ENCODE measurements at regions not wholly inside any gene's neighbourhood (a gene's known extent, or its start where the extent isn't known, plus 50 kb on each side); places are given as distances from the start of the nearest gene placed in this dataset.

DNA sequence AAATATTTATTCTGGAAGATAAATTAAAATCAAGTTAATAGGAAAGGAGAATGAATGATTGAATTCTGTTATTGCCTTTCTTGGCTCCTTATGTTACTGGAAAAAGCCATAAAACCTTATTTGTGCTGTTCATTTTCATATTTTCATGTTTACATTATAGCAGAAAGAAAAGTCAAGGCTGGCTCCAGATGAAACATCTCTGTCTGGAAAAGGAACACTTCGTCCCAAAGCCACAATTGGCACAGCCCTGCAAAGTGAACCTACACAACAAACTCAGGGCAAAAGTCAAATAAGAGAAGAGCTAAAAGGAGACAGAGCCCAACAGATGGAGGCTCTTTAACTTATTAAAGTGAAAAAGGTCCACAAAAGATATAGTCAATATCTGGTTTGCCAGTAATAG is 73.4 kb downstream of the GTPBP8 start (continued):
- TF ChIP-seq POLR2A (IDR thresholded peaks at IDR 0.05; ENCODE audit: borderline replicate concordance, extremely low read depth, insufficient read depth, insufficient read length) (no peak), POLR2AphosphoS5 (IDR thresholded peaks at IDR 0.05; ENCODE audit: low read depth, low read length) (no peak), FOSL1 (IDR thresholded peaks at IDR 0.05; ENCODE audit: low read depth) (no peak)

- POLR2A ChIA-PET = no interaction called here
Observed at GRCh38 chr3:113065336-113065735, 74.6 kb downstream of the GTPBP8 start.

More at GRCh38 chr3:113065336-113065735, 74.6 kb downstream of the GTPBP8 start:
- ATAC-seq = no peak
- H3K4me3 ChIP-seq (replicated peaks in 1 of 2; ENCODE audit: low read depth in 1 of 2, low read length in 2 of 2) = no peak overlapping the region
- RAD21 ChIA-PET (ENCODE audit: low non-redundant PET in 1 of 2, low total read pairs in 2 of 2, uncharacterized antibody in 2 of 2, unreplicated experiment in 2 of 2) = no interaction called here
- no peaks in the 10 kb centered on the region for H3K36me3 ChIP-seq (ENCODE audit: control insufficient read depth in 1 of 2, insufficient read depth in 2 of 2, low read length in 2 of 2)
- CTCF ChIA-PET = interaction anchor here (1.7 kb wide), 1 partner anchor 223 kb away, joined by 5 read pairs; no protein-coding TSS in a partner anchor
- no peak overlapping the region for H2AFZ ChIP-seq (ENCODE audit: low read depth, low read length, poor library complexity, severe bottlenecking)
- no peak overlapping the region for H3K4me2 ChIP-seq (ENCODE audit: low read length)
- no peak overlapping the region for H3K9ac ChIP-seq (ENCODE audit: low read length)
- no peak for DNase-seq (ENCODE audit: low read depth, low spot score)
- H3K27ac ChIP-seq (ENCODE audit: low read depth, low read length) = no peak overlapping the region
- BruUV-seq (replicated peaks) = no TSS peak
- no peaks in the 10 kb centered on the region for H3K4me1 ChIP-seq (ENCODE audit: control insufficient read depth in 1 of 2, insufficient read depth in 2 of 2, low read length in 2 of 2)
- TF ChIP-seq, protein P1, sequence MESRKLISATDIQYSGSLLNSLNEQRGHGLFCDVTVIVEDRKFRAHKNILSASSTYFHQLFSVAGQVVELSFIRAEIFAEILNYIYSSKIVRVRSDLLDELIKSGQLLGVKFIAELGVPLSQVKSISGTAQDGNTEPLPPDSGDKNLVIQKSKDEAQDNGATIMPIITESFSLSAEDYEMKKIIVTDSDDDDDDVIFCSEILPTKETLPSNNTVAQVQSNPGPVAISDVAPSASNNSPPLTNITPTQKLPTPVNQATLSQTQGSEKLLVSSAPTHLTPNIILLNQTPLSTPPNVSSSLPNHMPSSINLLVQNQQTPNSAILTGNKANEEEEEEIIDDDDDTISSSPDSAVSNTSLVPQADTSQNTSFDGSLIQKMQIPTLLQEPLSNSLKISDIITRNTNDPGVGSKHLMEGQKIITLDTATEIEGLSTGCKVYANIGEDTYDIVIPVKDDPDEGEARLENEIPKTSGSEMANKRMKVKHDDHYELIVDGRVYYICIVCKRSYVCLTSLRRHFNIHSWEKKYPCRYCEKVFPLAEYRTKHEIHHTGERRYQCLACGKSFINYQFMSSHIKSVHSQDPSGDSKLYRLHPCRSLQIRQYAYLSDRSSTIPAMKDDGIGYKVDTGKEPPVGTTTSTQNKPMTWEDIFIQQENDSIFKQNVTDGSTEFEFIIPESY (IDR thresholded peaks at IDR 0.05; ENCODE audit: extremely low read depth, insufficient replicate concordance, low read length) = no peak
- TF ChIP-seq, protein P2, sequence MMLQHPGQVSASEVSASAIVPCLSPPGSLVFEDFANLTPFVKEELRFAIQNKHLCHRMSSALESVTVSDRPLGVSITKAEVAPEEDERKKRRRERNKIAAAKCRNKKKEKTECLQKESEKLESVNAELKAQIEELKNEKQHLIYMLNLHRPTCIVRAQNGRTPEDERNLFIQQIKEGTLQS (IDR thresholded peaks at IDR 0.05) = no peak
- TF ChIP-seq EZH2 (IDR thresholded peaks at IDR 0.05) (no peak), CEBPB (IDR thresholded peaks at IDR 0.05; ENCODE audit: low read depth) (no peak), JUND (IDR thresholded peaks at IDR 0.05) (no peak), YY1 (IDR thresholded peaks at IDR 0.05; ENCODE audit: extremely low read depth, insufficient replicate concordance, low read depth, low read length) (no peak), SIN3A (IDR thresholded peaks at IDR 0.05; ENCODE audit: low read depth) (no peak), POLR2AphosphoS5 (IDR thresholded peaks at IDR 0.05; ENCODE audit: low read depth, low read length) (no peak), POLR2A (IDR thresholded peaks at IDR 0.05; ENCODE audit: borderline replicate concordance, extremely low read depth, insufficient read depth, insufficient read length) (no peak), ELF1 (IDR thresholded peaks at IDR 0.05; ENCODE audit: borderline replicate concordance, low read depth) (no peak), REST (IDR thresholded peaks at IDR 0.05; ENCODE audit: low read depth) (no peak), CBX3 (IDR thresholded peaks at IDR 0.05; ENCODE audit: low read depth) (no peak), FOSL1 (IDR thresholded peaks at IDR 0.05; ENCODE audit: low read depth) (no peak)
- TF ChIP-seq, protein P3, sequence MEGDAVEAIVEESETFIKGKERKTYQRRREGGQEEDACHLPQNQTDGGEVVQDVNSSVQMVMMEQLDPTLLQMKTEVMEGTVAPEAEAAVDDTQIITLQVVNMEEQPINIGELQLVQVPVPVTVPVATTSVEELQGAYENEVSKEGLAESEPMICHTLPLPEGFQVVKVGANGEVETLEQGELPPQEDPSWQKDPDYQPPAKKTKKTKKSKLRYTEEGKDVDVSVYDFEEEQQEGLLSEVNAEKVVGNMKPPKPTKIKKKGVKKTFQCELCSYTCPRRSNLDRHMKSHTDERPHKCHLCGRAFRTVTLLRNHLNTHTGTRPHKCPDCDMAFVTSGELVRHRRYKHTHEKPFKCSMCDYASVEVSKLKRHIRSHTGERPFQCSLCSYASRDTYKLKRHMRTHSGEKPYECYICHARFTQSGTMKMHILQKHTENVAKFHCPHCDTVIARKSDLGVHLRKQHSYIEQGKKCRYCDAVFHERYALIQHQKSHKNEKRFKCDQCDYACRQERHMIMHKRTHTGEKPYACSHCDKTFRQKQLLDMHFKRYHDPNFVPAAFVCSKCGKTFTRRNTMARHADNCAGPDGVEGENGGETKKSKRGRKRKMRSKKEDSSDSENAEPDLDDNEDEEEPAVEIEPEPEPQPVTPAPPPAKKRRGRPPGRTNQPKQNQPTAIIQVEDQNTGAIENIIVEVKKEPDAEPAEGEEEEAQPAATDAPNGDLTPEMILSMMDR (IDR thresholded peaks at IDR 0.05 in 2 of 3, conservative IDR thresholded peaks at IDR 0.05 in 1 of 3; ENCODE audit: borderline replicate concordance in 1 of 3, insufficient read depth in 1 of 3, low read depth in 2 of 3, low read length in 2 of 3) = no peak
- H4K20me1 ChIP-seq (ENCODE audit: insufficient read depth) = no peaks in the 10 kb centered on the region
- intact Hi-C loops (cut with micrococcal nuclease) = no loop called here
- no peaks in the 10 kb centered on the region for H3K79me2 ChIP-seq (ENCODE audit: insufficient read depth, low read length)
- no peaks in the 10 kb centered on the region for H3K9me3 ChIP-seq (ENCODE audit: control insufficient read depth in 1 of 2, insufficient read depth in 1 of 2, low read depth in 1 of 2, low read length in 2 of 2)
- no peaks in the 10 kb centered on the region for H3K27me3 ChIP-seq (ENCODE audit: insufficient read depth, low read length)
- no peaks in the 10 kb centered on the region for H3K9me2 ChIP-seq (ENCODE audit: insufficient read depth)
